Medulla oblongata (tissue), 1 donor: ENCODE measurements at regions not wholly inside any gene's neighbourhood (a gene's known extent, or its start where the extent isn't known, plus 50 kb on each side); places are given as distances from the start of the nearest gene placed in this dataset.

Source experiments
- DNase-seq: peaks from one replicate; pipeline ENCODE4 v3.0.0-alpha.2; 2015; ENCODE audit errors: extremely low spot score

DNA sequence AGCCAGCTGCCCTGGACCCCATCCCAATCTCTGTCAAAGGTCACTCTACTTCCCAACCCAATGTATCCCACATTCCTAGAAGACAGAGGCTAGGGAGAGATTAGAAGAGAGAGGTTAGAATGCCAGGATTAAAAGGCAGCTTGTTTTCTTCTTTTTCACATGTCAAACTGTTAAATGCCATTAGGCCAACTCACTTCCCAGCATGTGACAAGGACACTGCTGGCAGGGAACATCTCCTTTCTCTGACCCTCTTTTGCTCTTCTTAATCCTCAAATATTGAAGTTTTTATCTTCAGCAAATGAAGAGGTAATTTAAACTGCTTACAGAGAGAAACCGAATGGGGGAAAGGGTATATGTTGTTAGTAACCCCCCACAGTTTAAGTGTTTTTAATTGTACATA lies 89.1 kb downstream of the BBS10 start:
- no peak for DNase-seq

DNA sequence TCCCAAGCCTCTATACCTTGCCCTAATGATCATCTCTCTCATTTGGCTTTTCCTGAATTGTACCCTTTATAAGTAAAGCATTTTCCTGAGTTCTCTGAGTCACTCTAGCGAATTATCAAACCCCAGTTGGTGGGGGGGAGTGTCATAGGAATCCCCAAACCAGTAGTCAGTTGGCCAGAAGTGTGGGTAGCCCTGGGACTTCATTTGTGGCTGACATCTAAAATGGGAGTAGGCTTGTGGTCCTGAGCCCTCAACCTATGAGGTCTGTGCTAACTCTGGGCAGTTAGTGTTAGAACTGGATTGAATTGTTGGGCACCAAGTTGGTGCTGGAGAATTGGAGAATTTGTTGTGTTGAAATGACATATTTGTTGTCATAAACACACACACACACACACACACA lies 91.3 kb downstream of the BBS10 start:
- no peak for DNase-seq

DNA sequence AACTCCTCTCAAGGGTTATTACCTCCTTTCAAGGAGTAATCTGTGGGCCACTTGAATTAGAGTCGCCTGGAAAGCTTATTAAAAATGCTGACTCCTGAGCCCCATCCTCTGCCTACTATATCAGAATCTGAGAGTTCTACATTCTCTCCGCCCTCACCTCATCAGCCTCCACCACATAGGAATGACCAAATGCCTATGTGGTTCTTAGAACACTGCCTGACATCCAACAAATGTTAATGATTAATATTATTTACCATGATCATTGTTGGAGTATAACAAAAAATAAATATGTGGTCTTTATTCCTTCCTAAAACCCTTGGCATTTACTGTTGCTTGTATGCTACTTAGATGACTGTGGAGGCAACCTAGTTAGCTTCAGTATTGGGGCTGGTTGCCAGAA lies 91.9 kb downstream of the BBS10 start:
- DNase-seq: no peak

DNA sequence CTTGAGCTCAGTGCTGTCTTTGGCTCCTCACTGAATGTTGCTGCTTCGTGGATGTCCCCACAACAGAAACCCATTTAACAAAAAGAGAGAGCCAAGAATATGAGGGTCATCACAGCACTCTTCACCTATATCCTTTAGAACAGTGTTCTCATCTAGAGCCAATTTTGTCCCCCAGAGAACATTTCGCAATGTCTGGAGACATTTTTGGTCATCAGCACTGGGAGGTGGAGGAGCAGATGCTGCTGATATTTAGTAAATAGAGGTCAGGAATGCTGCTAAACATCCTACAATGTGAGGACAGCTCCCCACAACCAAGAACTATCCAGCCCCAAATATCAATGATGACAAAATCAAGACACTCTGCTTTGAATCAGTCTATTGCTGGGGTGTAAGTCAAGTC lies 92.5 kb downstream of the BBS10 start:
- DNase-seq: no peak

DNA sequence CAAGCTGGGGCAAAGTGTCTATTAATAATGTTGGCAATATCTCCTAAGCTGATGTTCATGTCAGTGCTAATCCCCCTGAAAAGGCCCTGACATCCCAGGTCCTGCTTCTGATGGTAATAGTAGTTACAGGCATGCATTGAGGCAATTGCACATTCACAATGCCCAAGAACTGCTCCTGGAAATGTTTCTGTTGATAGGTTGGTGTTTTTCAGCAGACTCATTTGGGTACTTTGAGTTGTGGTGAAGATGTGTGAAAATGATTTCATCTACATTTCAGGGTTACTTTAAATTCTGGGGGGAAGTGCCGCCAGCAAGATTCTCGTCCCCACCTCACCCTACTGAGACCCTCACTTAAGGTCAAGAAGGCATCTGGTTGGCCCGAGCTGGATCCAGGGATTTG lies 92.9 kb downstream of the BBS10 start:
- DNase-seq: no peak

DNA sequence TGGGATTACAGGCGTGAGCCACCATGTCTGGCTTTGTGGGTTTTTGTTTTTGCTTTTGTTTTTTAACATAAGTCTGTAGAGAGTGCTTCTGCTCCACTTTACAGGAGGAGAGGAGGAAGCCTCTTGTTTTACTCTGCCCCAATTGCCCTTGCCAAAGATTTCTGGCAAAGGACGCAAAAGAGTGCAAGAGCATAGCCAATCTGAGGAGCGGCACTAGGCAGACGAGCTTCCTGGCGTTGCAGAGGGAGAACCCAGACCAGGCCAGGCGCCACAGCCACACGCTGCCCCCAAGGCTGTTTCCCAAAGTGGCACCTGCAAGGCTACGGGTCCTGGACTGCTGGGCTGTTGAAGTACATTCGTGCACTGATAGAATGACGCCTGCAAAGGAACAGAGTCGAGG lies 96.2 kb downstream of the BBS10 start:
- no peak for DNase-seq

DNA sequence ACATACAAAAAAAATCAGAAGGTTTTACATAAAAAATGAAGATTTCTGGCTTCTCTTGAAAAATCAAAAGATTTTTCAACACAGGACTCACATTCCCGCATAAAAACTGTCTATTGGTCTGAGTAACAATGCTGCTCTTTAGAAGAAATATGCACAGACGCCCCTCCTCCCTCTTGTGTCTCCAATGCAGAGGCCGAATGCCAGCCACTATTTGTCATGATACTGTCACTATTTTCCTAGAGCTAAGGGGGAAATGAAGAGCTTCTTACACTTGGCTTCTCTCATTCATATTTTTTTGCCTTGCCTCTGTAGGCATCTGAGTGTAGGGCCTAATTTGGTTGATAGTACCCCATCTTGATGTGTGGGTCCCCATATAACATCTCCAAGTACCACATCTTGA lies 98.0 kb downstream of the BBS10 start:
- DNase-seq: no peak

DNA sequence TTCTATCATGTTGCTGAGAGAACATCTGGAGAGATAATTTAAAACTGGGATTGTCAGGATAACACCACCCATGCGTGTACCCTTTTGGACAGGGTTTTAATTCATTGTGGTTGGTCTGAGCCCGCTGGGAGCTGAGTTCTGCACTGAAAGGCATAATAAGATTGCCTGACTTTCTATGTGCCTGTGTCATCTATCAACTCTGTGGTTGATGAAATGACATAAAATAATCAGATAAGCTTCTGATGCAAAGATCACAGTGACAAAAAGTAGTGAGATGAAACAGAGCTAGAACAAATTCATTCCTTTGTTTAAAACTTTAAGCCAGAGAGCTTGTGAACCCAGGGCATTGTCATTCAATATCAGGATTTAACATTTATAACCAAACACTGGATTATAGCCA lies 98.7 kb downstream of the BBS10 start:
- DNase-seq: no peak

DNA sequence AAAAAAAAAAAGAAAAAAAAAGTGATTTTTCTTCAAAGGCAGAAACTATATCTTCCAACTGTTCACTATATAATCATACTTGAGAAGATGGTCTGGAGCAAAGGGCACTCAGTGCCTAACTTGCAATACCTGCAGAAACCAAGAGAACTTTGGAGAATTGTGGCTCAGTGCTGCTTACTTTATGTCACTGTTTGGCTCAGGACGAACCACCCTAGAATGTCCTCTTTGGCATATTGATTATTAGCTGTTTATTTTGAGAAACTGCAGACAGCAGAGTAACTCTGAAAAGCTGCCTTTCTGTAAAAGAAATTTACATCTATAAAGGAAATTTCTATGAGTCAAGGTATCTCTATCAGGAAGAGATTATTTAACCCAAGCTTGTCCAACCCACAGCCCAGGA lies 100.2 kb downstream of the BBS10 start:
- no peak for DNase-seq

DNA sequence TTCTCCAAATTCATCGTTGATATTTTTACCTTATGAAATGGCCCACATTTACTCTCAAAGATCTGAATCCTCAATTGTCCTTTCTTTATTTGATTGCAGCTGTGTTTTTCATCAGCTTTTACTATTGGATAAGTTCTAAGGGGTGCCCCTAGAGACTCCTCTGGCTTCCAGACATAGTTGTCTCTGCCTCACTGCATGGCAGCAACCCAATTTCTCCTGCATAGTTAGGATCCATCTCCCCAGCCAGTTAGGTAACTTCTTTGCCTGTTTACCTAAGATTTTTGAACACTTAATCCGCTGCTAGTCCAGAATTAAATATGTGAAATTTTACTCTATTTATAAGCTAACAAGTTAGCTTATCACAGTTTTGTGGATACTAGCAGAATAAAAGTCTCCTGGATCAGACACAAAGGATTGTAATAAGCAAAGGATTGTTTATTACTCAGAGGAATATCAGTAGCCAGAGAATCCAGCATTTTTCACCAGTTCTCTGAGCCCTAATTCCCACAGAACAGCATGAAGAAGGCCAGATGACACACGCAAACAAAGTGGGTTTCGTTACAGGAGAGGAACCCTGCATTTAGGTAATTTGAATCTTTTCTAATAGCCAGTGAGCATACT lies 101.1 kb downstream of the BBS10 start:
- DNase-seq: no peak

DNA sequence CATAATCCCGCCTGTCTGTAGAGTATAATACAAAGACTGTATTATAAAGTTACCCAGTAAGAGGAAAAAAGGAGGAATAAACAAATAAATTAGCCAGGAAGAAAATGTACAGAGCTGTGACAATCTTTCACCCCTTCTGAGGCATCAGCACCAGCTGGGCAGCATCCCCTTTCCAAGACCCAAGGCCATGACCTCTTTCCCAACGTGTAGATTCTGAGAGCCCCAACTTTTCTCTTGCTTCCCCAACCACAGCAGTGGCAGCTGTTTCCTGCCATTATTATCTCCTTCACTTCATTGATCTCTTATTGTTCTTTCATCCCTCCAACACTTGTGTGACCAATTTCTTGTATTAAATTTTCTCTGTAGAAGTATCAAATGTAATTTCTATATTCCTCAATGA lies 101.6 kb downstream of the BBS10 start:
- DNase-seq: no peak

DNA sequence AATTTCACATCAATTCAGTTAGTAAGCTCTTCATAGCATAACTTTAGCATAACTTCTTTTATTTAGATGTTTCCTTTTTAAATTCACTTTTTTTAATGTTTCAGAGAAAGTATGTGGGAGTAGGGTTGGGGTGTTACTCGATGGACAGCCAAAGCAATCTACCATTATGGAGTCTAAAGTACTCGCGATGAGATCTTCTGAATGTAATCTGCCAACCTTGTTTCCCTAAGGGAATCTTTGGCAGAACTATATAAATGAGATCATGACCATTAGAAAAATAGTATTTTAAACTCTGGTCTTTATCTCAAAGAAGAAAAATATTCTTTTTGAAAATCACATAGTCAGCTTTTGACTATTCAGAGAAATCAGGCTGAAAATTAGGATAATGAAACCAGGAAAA lies 103.9 kb downstream of the BBS10 start:
- no peak for DNase-seq

DNA sequence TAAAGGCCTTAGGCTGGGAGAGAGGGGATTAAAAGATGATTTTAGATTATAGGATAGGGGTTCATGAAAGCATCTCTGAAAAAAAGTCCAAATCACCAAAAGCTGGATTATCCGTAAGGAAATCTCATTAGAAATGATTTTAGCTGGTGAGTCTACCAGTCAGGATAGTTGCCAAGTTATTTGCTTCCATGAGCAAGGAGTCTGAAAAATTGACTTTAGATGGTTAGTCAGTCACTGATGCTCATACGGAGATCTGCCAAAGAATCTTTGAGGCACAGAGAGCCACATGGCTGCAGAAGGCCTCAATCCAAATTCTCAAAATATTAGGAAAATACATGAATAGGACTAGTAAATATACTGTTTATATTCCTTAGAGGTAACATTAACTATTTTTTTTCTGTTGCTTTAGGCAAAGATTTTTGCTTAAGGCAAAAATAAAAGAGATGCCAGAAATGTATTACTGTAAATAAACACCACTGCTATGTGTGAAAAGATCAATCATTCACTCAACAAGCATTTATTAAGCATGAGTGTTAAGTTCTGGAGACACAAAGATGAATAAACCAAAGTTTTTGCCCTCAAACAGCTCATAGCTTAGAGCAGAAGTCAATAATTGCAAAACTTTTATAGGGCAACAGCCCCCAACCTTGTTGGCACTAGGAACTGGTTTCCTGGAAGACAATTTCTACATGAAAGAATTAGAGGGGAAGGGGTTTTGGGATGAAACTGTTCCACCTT lies 105.2 kb downstream of the BBS10 start:
- no peak for DNase-seq

DNA sequence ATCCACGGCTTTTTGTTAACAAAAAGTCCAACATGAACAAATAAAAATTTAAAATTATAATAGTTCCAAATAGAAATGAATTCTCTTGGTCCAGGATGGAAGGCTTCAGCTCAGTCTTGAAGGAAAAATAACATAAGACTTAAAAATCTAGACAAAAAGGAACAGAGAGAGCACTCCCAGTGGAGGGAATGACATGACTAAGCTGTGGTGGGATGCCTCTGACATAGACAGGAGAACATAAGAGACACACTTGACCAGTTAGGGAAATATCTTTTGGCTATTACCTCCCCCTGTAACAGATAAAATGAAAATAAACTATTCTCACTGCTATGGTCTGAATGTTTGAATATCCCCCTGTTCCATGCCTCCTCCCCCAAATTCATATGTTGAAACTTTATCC lies 106.8 kb downstream of the BBS10 start:
- DNase-seq: no peak

DNA sequence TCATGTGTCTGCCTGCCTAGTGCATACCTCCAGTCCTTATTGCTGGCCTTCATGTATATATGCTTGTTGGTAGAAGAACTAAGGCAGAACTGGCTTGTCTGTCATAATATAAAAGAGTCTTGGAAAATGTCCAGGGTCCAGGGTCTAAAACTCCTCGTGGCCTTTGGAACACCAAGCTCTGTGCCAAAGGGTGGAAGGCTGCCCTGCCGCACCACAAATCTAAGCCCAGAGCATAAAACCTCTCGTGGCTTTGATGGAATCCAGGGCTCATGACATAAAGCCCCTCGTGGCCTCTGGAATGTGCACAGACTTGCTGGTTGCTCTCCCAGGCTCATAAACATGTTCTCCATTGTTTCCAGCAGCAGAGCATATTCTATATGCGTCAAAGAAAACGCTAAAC lies 107.9 kb downstream of the BBS10 start:
- no peak for DNase-seq

DNA sequence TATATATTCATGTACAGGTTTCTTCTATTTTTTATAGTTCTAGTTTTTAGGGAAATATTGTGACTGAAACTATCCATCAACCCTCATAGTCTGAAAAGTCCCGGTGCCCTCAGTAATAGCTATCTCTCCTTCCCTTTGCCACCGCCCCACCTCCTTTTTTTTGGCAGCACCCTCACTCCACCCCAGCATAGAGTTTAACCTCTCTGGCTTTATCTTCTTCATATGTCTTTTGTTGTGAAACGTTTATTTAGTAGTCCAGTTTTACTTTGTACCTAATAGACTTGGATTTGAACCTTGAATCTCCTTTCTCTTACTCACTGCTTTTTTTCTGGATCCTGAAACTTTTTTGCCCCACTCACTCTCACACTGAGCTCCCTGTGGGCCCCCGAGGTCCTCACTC lies 109.5 kb downstream of the BBS10 start:
- no peak for DNase-seq

DNA sequence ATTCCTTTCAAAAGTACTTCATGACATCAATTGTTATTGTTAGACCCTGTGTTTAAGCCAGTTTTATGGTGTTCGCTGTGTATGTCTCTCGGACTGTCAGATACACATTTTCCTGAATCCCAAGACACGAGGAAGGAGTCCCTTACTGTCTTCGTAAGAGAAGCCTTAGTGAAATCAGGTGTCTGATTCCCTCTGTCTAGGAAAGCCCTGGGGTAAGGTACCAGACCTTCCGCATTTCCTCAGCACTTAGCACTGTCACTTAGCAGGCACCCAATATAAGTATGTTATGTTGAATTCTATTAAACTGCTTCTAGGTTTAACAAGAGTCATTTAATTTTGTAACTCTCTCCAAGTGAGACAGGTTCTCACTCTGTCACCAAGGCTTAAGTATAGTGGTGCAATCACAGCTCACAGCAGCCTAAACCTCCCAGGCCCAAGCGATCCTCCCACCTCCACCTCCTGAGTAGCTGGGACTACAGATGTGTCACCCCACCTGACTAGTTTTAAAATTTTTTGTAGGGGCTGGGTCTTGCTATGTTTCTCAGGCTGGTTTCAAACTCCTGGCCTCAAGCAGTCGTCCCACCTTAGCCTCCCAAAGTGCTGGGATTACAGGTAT lies 111.0 kb downstream of the BBS10 start:
- no peak for DNase-seq

DNA sequence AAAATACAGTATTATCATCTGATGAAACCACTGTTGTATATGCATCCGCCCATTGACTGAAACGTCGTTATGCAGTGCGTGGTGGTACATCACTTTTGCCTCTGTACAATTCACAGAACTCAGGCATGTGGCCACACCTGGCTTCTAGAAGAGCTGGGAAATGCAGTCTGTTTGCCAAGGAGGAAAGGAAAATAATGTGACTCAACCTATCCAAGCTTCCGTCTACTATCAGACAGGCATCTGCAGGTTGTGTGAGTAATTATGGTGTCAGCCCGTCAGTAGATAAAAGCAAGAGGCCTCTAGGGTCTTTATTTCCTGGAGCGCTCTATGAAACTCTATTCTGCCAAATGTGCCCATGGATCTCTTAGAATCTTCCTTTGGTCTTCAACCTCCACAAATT lies 111.6 kb downstream of the BBS10 start:
- no peak for DNase-seq

DNA sequence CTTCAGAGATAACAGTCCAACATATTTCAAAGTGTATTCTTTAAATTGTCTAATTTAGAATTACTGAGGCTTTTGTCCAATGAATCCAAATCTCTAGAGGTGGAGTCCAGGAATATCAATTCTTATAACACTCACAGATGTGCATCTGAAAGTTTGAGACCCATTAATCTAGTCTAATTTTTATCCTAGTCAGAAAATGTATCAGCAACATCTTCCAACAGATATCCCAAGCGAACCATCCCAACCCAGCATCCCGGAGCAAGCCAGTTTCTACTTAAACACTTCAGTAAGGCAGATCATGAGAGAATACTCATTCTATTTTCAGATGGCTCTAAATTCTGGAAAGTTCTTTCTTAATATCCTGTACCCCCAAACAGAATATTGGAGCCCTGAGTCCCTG lies 113.5 kb downstream of the BBS10 start:
- no peak for DNase-seq

DNA sequence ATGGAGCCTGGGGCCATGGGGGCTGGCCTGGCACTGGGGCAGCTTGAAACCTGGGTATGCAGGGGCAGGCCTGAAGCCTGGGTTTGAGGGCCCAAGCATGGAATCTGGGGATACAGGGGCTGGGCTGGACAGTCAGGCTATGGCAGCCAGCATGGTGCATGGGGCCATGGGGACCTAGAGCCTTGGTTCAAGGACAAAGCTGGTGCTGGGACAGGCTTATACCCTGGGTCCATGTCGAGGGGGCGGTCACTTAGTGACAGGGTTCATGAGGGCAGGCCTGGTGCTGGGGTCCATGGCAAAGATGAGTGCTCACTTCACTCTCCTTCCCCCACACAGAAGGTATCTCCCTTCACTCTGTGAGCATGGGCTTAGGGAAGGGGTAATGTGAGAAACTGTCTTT lies 116.2 kb downstream of the BBS10 start:
- no peak for DNase-seq

DNA sequence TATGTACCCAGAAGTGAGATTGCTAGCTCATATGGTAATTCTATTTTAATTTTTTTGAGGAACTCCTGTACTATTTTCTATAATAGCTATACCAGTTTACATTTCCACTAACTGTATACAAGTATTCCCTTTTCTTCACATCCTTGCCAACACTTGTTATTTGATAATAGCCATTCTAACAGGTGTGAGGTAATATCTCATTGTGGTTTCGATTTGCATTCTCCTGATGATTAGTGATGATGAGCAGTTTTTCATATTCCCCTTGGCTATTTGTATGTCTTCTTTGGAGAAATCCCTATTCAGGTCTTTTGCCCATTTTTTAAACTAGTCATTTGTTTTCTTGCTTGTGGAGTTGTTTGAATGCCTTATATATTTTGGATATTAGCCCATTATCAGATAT lies 121.3 kb downstream of the BBS10 start:
- DNase-seq: no peak

DNA sequence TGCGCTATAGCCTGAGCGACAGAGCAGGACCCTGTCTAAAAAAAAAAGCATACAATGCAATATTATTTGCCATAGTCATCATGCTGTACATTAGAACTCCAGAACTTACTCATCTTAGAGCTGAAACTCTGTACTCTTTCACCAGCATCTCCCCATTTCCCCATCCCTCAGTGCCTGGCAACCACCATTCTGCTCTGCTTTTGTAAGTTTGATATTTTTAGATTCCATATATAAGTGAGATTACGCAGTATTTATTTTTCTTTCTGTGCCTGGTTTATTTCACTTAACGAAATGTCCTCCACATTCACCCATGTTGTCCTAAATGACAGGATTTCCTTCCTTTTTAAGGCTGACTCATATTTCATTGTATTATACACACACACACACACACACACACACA lies 121.8 kb downstream of the BBS10 start:
- DNase-seq: no peak

DNA sequence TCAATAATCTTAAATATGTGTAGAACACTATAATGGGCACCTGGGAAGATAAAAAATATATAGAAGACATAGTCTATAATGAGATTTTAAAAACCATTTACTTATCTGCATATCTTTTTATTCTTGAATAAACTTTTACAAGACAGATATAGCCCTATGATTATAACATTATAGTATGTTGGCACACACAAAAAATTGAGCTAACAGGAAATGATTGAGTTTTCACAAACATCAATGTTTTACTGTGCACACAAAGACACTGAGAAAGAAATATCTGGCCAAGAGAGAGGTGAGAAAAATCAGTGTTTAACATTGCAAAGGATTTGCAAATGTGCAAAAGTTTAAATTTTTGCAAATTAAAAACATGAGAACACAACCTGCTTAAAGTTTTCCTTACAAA lies 124.3 kb downstream of the BBS10 start:
- no peak for DNase-seq

DNA sequence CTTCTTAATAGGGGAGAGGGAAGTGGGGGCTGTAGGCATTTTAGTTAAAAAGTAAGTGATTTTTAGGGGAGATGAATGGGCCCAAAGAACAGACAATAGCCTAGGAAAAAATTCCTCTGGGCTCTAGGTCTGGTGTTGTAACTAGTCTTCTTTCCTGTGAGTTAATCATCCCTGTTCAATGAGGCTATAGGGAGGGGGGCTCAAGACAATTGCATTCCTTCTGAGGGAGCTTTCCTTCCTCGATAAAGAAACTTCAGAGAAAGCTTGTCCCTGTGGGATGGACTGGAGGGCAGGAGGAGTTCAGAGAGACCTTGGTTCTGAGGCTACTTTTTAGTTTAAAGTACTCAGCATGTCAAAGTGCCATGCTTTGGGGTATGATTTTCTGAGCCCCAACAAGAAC lies 127.2 kb downstream of the BBS10 start:
- no peak for DNase-seq
